ENCODE measurements at regions not wholly inside any gene's neighbourhood (a gene's known extent, or its start where the extent isn't known, plus 50 kb on each side); places are given as distances from the start of the nearest gene placed in this dataset.
"Not testable (repeated sequence)": the region's sequence is repeated elsewhere in the genome, so short reads cannot be mapped to it uniquely, and the experiment has no call there.

- no peaks in the 10 kb centered on the region for H3K27me3 ChIP-seq (replicated peaks; ENCODE audit: control insufficient read depth, insufficient read depth, low read length)
- no TSS peak for BruUV-seq (replicated peaks)
- intact Hi-C loops (cut with micrococcal nuclease; ENCODE audit: unreplicated experiment), result no loop called here
- ChIA-PET POLR2A (no interaction called here), CTCF (no interaction called here)
- no peak for TF ChIP-seq CTCF (IDR thresholded peaks at IDR 0.05; ENCODE audit: insufficient read depth in 1 of 2, low read depth in 1 of 2, low read length in 1 of 2, severe bottlenecking in 1 of 2, unreplicated experiment in 1 of 2)
- Mint-ChIP-seq H3K36me3 (ENCODE audit: insufficient read depth, unreplicated experiment) (no peaks in the 10 kb centered on the region), H3K27ac (ENCODE audit: unreplicated experiment) (no peak overlapping the region), H3K9me3 (ENCODE audit: unreplicated experiment) (no peaks in the 10 kb centered on the region), H3K4me1 (ENCODE audit: low read depth, unreplicated experiment) (no peaks in the 10 kb centered on the region), H3K4me3 (ENCODE audit: unreplicated experiment) (no peak overlapping the region), H3K27me3 (ENCODE audit: insufficient read depth, unreplicated experiment) (no peaks in the 10 kb centered on the region)
- no peak overlapping the region for H3K4me3 ChIP-seq (ENCODE audit: low read depth, low read length)
- H3K4me1 ChIP-seq, result no peaks in the 10 kb centered on the region
- DNase-seq, result no peak
- H3K36me3 ChIP-seq (ENCODE audit: control insufficient read depth, insufficient read depth, low read length), result no peaks in the 10 kb centered on the region
- no peaks in the 10 kb centered on the region for H3K9me3 ChIP-seq
These were observed 76.6 kb upstream of the PAM start for GRCh38 chr5:102678267-102679058.

GRCh38 chr5:102681403-102681983 is 73.6 kb upstream of the PAM start:
- H3K27me3 ChIP-seq (replicated peaks; ENCODE audit: control insufficient read depth, insufficient read depth, low read length), result no peaks in the 10 kb centered on the region
- intact Hi-C loops (cut with micrococcal nuclease; ENCODE audit: unreplicated experiment), result loop anchor here (1.0 to 5.0 kb wide), 6 partner anchors 99 to 796 kb away; no protein-coding TSS in a partner anchor
- peak; percentile 65 to 70 for DNase-seq
- no peaks in the 10 kb centered on the region for H3K4me1 ChIP-seq
- POLR2A ChIA-PET, result no interaction called here
- no peaks in the 10 kb centered on the region for H3K4me1 Mint-ChIP-seq (ENCODE audit: low read depth, unreplicated experiment)
- no peaks in the 10 kb centered on the region for H3K36me3 Mint-ChIP-seq (ENCODE audit: insufficient read depth, unreplicated experiment)
- H3K27ac Mint-ChIP-seq (ENCODE audit: unreplicated experiment), result no peak overlapping the region
- BruUV-seq (replicated peaks), result no TSS peak
- H3K9me3 Mint-ChIP-seq (ENCODE audit: unreplicated experiment), result no peaks in the 10 kb centered on the region
- no peak overlapping the region for H3K4me3 Mint-ChIP-seq (ENCODE audit: unreplicated experiment)
- H3K9me3 ChIP-seq, result no peaks in the 10 kb centered on the region
- peak; percentile 63 to 70 for TF ChIP-seq CTCF (IDR thresholded peaks at IDR 0.05; ENCODE audit: insufficient read depth in 1 of 2, low read depth in 1 of 2, low read length in 1 of 2, severe bottlenecking in 1 of 2, unreplicated experiment in 1 of 2)
- no peaks in the 10 kb centered on the region for H3K27me3 Mint-ChIP-seq (ENCODE audit: insufficient read depth, unreplicated experiment)
- no peak overlapping the region for H3K4me3 ChIP-seq (ENCODE audit: low read depth, low read length)
- CTCF ChIA-PET, result interaction anchor here (0.6 to 1.6 kb wide), 7 partner anchors 13 to 543 kb away, joined by 3 to 8 read pairs (median 4); no protein-coding TSS in a partner anchor
- H3K36me3 ChIP-seq (ENCODE audit: control insufficient read depth, insufficient read depth, low read length), result no peaks in the 10 kb centered on the region

- H3K4me1 Mint-ChIP-seq (ENCODE audit: low read depth, unreplicated experiment), result no peaks in the 10 kb centered on the region
- H3K4me3 Mint-ChIP-seq (ENCODE audit: unreplicated experiment), result no peak overlapping the region
- no peak for DNase-seq
- no peaks in the 10 kb centered on the region for H3K4me1 ChIP-seq
- no peaks in the 10 kb centered on the region for H3K9me3 Mint-ChIP-seq (ENCODE audit: unreplicated experiment)
- H3K27me3 ChIP-seq (replicated peaks; ENCODE audit: control insufficient read depth, insufficient read depth, low read length), result no peaks in the 10 kb centered on the region
- POLR2A ChIA-PET, result no interaction called here
- H3K27me3 Mint-ChIP-seq (ENCODE audit: insufficient read depth, unreplicated experiment), result no peaks in the 10 kb centered on the region
- CTCF ChIA-PET, result interaction anchor here (1.1 to 1.6 kb wide), 5 partner anchors 13 to 457 kb away, joined by 4 to 8 read pairs (median 4); no protein-coding TSS in a partner anchor
- H3K36me3 Mint-ChIP-seq (ENCODE audit: insufficient read depth, unreplicated experiment), result no peaks in the 10 kb centered on the region
- intact Hi-C loops (cut with micrococcal nuclease; ENCODE audit: unreplicated experiment), result loop anchor here (5.0 kb wide), 1 partner anchor 795 kb away; no protein-coding TSS in a partner anchor
- no peaks in the 10 kb centered on the region for H3K9me3 ChIP-seq
- no peaks in the 10 kb centered on the region for H3K36me3 ChIP-seq (ENCODE audit: control insufficient read depth, insufficient read depth, low read length)
- TF ChIP-seq CTCF (IDR thresholded peaks at IDR 0.05; ENCODE audit: insufficient read depth in 1 of 2, low read depth in 1 of 2, low read length in 1 of 2, severe bottlenecking in 1 of 2, unreplicated experiment in 1 of 2), result no peak
- no peak overlapping the region for H3K4me3 ChIP-seq (ENCODE audit: low read depth, low read length)
- no peak overlapping the region for H3K27ac Mint-ChIP-seq (ENCODE audit: unreplicated experiment)
- no TSS peak for BruUV-seq (replicated peaks)
These were observed 72.9 kb upstream of the PAM start for GRCh38 chr5:102682101-102682647.

- H3K36me3 Mint-ChIP-seq (ENCODE audit: insufficient read depth, unreplicated experiment); CTCF ChIA-PET; H3K4me3 Mint-ChIP-seq (ENCODE audit: unreplicated experiment); H3K4me3 ChIP-seq (ENCODE audit: low read depth, low read length); H3K4me1 ChIP-seq; H3K9me3 Mint-ChIP-seq (ENCODE audit: unreplicated experiment); DNase-seq; POLR2A ChIA-PET; H3K27me3 ChIP-seq (replicated peaks; ENCODE audit: control insufficient read depth, insufficient read depth, low read length); H3K27ac Mint-ChIP-seq (ENCODE audit: unreplicated experiment); H3K27me3 Mint-ChIP-seq (ENCODE audit: insufficient read depth, unreplicated experiment); H3K4me1 Mint-ChIP-seq (ENCODE audit: low read depth, unreplicated experiment); H3K36me3 ChIP-seq (ENCODE audit: control insufficient read depth, insufficient read depth, low read length); H3K9me3 ChIP-seq; intact Hi-C loops (cut with micrococcal nuclease; ENCODE audit: unreplicated experiment); BruUV-seq (replicated peaks): not testable (repeated sequence)
These were observed 67.0 kb upstream of the PAM start for GRCh38 chr5:102688076-102688475.
